Astrocyte of the cerebellum (primary cell): ENCODE measurements at regions not wholly inside any gene's neighbourhood (a gene's known extent, or its start where the extent isn't known, plus 50 kb on each side); places are given as distances from the start of the nearest gene placed in this dataset.

ENCODE experiments used
- DNase-seq: peaks from one replicate; pipeline ENCODE4 v3.0.0-alpha.2; 2011; ENCODE audit warnings: low read depth
- H3K4me3 ChIP-seq: 2 replicates; pipeline ENCODE4 v1.5.1; 2011; ENCODE audit warnings: mild to moderate bottlenecking, low read depth, low read length, moderate library complexity
- CTCF ChIP-seq: IDR thresholded peaks from 2 replicates; pipeline ENCODE4 v1.5.1; 2012; ENCODE audit warnings: low read length, low read depth, moderate library complexity, mild to moderate bottlenecking; ENCODE audit errors: missing control alignments
- in situ Hi-C: cut with HindIII; loops from 2 replicates; pipeline ENCODE4 v1.10.0; 2017; ENCODE audit warnings: low sequenced_read_pairs

- no peak for DNase-seq
- H3K4me3 ChIP-seq: no peak overlapping the region
- in situ Hi-C loops: no loop called here
- no peak for TF ChIP-seq CTCF
Measured at GRCh38 chr2:59998324-59998723, 555.1 kb downstream of the BCL11A start.

GRCh38 chr2:59997371-59997770 lies 556.1 kb downstream of the BCL11A start:
- no peak for TF ChIP-seq CTCF
- no peak for DNase-seq
- in situ Hi-C loops: no loop called here
- no peak overlapping the region for H3K4me3 ChIP-seq

GRCh38 chr2:59996855-59997254 lies 556.6 kb downstream of the BCL11A start:
- TF ChIP-seq CTCF: no peak
- in situ Hi-C loops: no loop called here
- DNase-seq: no peak
- no peak overlapping the region for H3K4me3 ChIP-seq

GRCh38 chr2:59993726-59994125 lies 559.7 kb downstream of the BCL11A start:
- DNase-seq: no peak
- no peak overlapping the region for H3K4me3 ChIP-seq
- TF ChIP-seq CTCF: no peak
- in situ Hi-C loops: no loop called here

GRCh38 chr2:59988341-59988740 lies 565.1 kb downstream of the BCL11A start:
- no peak for TF ChIP-seq CTCF
- no peak overlapping the region for H3K4me3 ChIP-seq
- no peak for DNase-seq
- in situ Hi-C loops: no loop called here

GRCh38 chr2:59986511-59986910 lies 566.9 kb downstream of the BCL11A start:
- no peak overlapping the region for H3K4me3 ChIP-seq
- no peak for DNase-seq
- in situ Hi-C loops: no loop called here
- TF ChIP-seq CTCF: no peak

- in situ Hi-C loops: no loop called here
- H3K4me3 ChIP-seq: no peak overlapping the region
- no peak for DNase-seq
- no peak for TF ChIP-seq CTCF
Measured at GRCh38 chr2:59985923-59986322, 567.5 kb downstream of the BCL11A start.
